HCT116 (cell line): ENCODE measurements at regions not wholly inside any gene's neighbourhood (a gene's known extent, or its start where the extent isn't known, plus 50 kb on each side); places are given as distances from the start of the nearest gene placed in this dataset.

Experiments used
- ATAC-seq: fragments of 200-7000 bp; cut with Tn5 transposase; 2 replicates; pipeline ENCODE4 v1.9.1; 2020; ENCODE audit warnings: mild to moderate bottlenecking, moderate library complexity
- BruUV-seq: library from RNA; stranded (reverse); fragments of 400-500 nt; replicated peaks from 2 replicates; lab custom pipeline; 2021; lab: Mats Ljungman, UMichigan
- CTCF ChIA-PET: fragments of 300-600 bp; sonication (Branson Sonifier 250); formaldehyde crosslinking; loops from one replicate; lab custom pipeline; 2021; ENCODE audit warnings: antibody characterized with exemption; lab: Charles Lee
- POLR2A ChIA-PET: fragments of 300-600, 350-600 bp; sonication (Branson Sonifier 250); formaldehyde crosslinking; loops from one replicate; lab custom pipeline; 2021; ENCODE audit warnings: antibody characterized with exemption; lab: Charles Lee
- RAD21 ChIA-PET, 2 experiments: fragments of 300-600 bp; sonication (Branson Sonifier 250); formaldehyde crosslinking; loops; one replicate each; lab custom pipeline; 2023; ENCODE audit warnings: low total read pairs in 2 of 2; ENCODE audit not compliant: uncharacterized antibody in 2 of 2, unreplicated experiment in 2 of 2, low non-redundant PET in 1 of 2; lab: Charles Lee
- DNase-seq: peaks from one replicate; pipeline ENCODE4 v3.0.0-alpha.2; 2010; ENCODE audit warnings: low read depth, low spot score
- H2AFZ ChIP-seq: fragments of 200-600 bp; shearing (Covaris generic), sonication (generic); 2 replicates; pipeline ENCODE4 v1.6.1; 2017; ENCODE audit warnings: low read depth, mixed run types, mixed read lengths, antibody characterized with exemption, low read length; ENCODE audit not compliant: poor library complexity, severe bottlenecking
- H3K27ac ChIP-seq: 2 replicates; pipeline ENCODE4 v1.5.1; 2012; ENCODE audit warnings: low read depth, low read length
- H3K27me3 ChIP-seq: fragments of 200-600 bp; sonication (generic); 2 replicates; pipeline ENCODE4 v1.6.1; 2016; ENCODE audit warnings: mixed run types, low read length, mixed read lengths; ENCODE audit not compliant: insufficient read depth
- H3K36me3 ChIP-seq, 2 experiments: fragments of 200-500 bp in 1 of 2; fragments of 200-600 bp in 1 of 2; sonication (Bioruptor generic) in 1 of 2; sonication (generic) in 1 of 2; 2 replicates each; pipeline versions ENCODE4 v1.5.1 to v1.6.1; 2014 to 2016; ENCODE audit warnings: low read length in 2 of 2, inconsistent platforms in 1 of 2, mixed read lengths in 1 of 2, mixed run types in 1 of 2; ENCODE audit not compliant: insufficient read depth in 2 of 2, control insufficient read depth in 1 of 2
- H3K4me1 ChIP-seq, 2 experiments: fragments of 200-600 bp in 1 of 2; sonication (generic) in 1 of 2; 2 replicates each; pipeline versions ENCODE4 v1.5.1 to v1.6.1; 2012 to 2017; ENCODE audit warnings: low read length in 2 of 2, inconsistent platforms in 1 of 2, mild to moderate bottlenecking in 1 of 2, mixed read lengths in 1 of 2, mixed run types in 1 of 2, moderate library complexity in 1 of 2; ENCODE audit not compliant: insufficient read depth in 2 of 2, control insufficient read depth in 1 of 2
- H3K4me2 ChIP-seq: fragments of 200-600 bp; sonication (generic); 2 replicates; pipeline ENCODE4 v1.6.1; 2017; ENCODE audit warnings: mixed run types, low read length, mixed read lengths
- H3K4me3 ChIP-seq, 2 experiments: fragments of 200-600 bp in 1 of 2; sonication (generic) in 1 of 2; replicated peaks in 1 of 2; 2 replicates each; pipeline ENCODE4 v1.5.1; 2011 to 2016; ENCODE audit warnings: low read length in 2 of 2, control low read depth in 1 of 2, low read depth in 1 of 2, mild to moderate bottlenecking in 1 of 2, mixed read lengths in 1 of 2, mixed run types in 1 of 2
- H3K79me2 ChIP-seq: fragments of 200-600 bp; sonication (generic); 2 replicates; pipeline ENCODE4 v1.6.1; 2017; ENCODE audit warnings: mild to moderate bottlenecking, mixed run types, low read length, moderate library complexity, mixed read lengths; ENCODE audit not compliant: insufficient read depth
- H3K9ac ChIP-seq: fragments of 200-600 bp; sonication (generic); 2 replicates; pipeline ENCODE4 v1.6.1; 2016; ENCODE audit warnings: low read length, mixed read lengths
- H3K9me2 ChIP-seq: fragments of 200-600 bp; sonication (generic), shearing (Covaris generic); 2 replicates; pipeline ENCODE4 v1.6.1; 2017; ENCODE audit warnings: mixed run types, mild to moderate bottlenecking, moderate library complexity; ENCODE audit not compliant: insufficient read depth
- H3K9me3 ChIP-seq, 2 experiments: fragments of 200-500 bp in 1 of 2; fragments of 200-600 bp in 1 of 2; sonication (Bioruptor generic) in 1 of 2; sonication (generic) in 1 of 2; 2 replicates each; pipeline ENCODE4 v1.6.1; 2014 to 2017; ENCODE audit warnings: low read length in 2 of 2, mixed read lengths in 2 of 2, inconsistent platforms in 1 of 2, low read depth in 1 of 2, mild to moderate bottlenecking in 1 of 2, mixed run types in 1 of 2, moderate library complexity in 1 of 2; ENCODE audit not compliant: control insufficient read depth in 1 of 2, insufficient read depth in 1 of 2
- H4K20me1 ChIP-seq: fragments of 200-600 bp; sonication (generic), shearing (Covaris generic); 2 replicates; pipeline ENCODE4 v1.6.1; 2017; ENCODE audit warnings: mixed run types, mild to moderate bottlenecking, moderate library complexity; ENCODE audit not compliant: insufficient read depth
- ATF3 ChIP-seq: IDR thresholded peaks from 2 replicates; pipeline ENCODE4 v1.6.1; 2012
- CBX3 ChIP-seq: IDR thresholded peaks from 2 replicates; pipeline ENCODE4 v1.6.1; 2012; ENCODE audit warnings: low read depth
- CEBPB ChIP-seq: IDR thresholded peaks from 2 replicates; pipeline ENCODE4 v1.6.1; 2012; ENCODE audit warnings: low read depth
- CTCF ChIP-seq, 3 experiments: fragments of 200-600 bp in 1 of 3; sonication (generic) in 1 of 3; IDR thresholded peaks in 2 of 3; conservative IDR thresholded peaks in 1 of 3; 2 replicates each; pipeline ENCODE4 v1.5.1; 2012 to 2017; ENCODE audit warnings: low read depth in 2 of 3, low read length in 2 of 3, antibody characterized with exemption in 1 of 3, borderline replicate concordance in 1 of 3, control low read depth in 1 of 3, mild to moderate bottlenecking in 1 of 3, mixed read lengths in 1 of 3, mixed run types in 1 of 3, moderate library complexity in 1 of 3; ENCODE audit not compliant: insufficient read depth in 1 of 3
- ELF1 ChIP-seq: IDR thresholded peaks from 2 replicates; pipeline ENCODE4 v1.6.1; 2012; ENCODE audit warnings: low read depth, borderline replicate concordance
- EZH2 ChIP-seq: fragments of 200-600 bp; sonication (generic); IDR thresholded peaks from 2 replicates; pipeline ENCODE4 v1.6.1; 2017; ENCODE audit warnings: antibody characterized with exemption, mixed run types
- EZH2phosphoT487 ChIP-seq: fragments of 200-600 bp; IDR thresholded peaks from 2 replicates; pipeline ENCODE4 v1.6.1; 2018; ENCODE audit warnings: antibody characterized with exemption, borderline replicate concordance
- FOSL1 ChIP-seq: IDR thresholded peaks from 2 replicates; pipeline ENCODE4 v1.6.1; 2012; ENCODE audit warnings: low read depth
- JUND ChIP-seq: IDR thresholded peaks from 2 replicates; pipeline ENCODE4 v1.6.1; 2012
- MAX ChIP-seq: IDR thresholded peaks from 2 replicates; pipeline ENCODE4 v1.6.1; 2012
- RAD21 ChIP-seq: IDR thresholded peaks from 2 replicates; pipeline ENCODE4 v1.6.1; 2012; ENCODE audit warnings: low read depth, mild to moderate bottlenecking
- REST ChIP-seq: IDR thresholded peaks from 2 replicates; pipeline ENCODE4 v1.6.1; 2012; ENCODE audit warnings: low read depth
- SIN3A ChIP-seq: IDR thresholded peaks from 2 replicates; pipeline ENCODE4 v1.6.1; 2012; ENCODE audit warnings: low read depth
- SP1 ChIP-seq: IDR thresholded peaks from 2 replicates; pipeline ENCODE4 v1.6.1; 2012; ENCODE audit warnings: low read depth
- SRF ChIP-seq: IDR thresholded peaks from 2 replicates; pipeline ENCODE4 v1.6.1; 2012; ENCODE audit warnings: low read depth
- TCF7L2 ChIP-seq: IDR thresholded peaks from 2 replicates; pipeline ENCODE4 v1.7.0; 2011; ENCODE audit warnings: borderline replicate concordance, inconsistent platforms; ENCODE audit not compliant: insufficient read depth, insufficient read length; ENCODE audit errors: extremely low read depth
- YY1 ChIP-seq: IDR thresholded peaks from 2 replicates; pipeline ENCODE4 v1.6.1; 2011; ENCODE audit warnings: low read length, low read depth, moderate library complexity, mild to moderate bottlenecking; ENCODE audit not compliant: insufficient replicate concordance; ENCODE audit errors: extremely low read depth
- ZBTB33 ChIP-seq: IDR thresholded peaks from 2 replicates; pipeline ENCODE4 v1.6.1; 2011; ENCODE audit warnings: mild to moderate bottlenecking, low read length, moderate library complexity; ENCODE audit not compliant: insufficient replicate concordance; ENCODE audit errors: extremely low read depth
- ZFX ChIP-seq: fragments of 450-650 bp; IDR thresholded peaks from 2 replicates; pipeline ENCODE4 v1.6.1; 2017
- ZNF274 ChIP-seq: fragments of 200-500 bp; sonication (Bioruptor generic); IDR thresholded peaks from 2 replicates; pipeline ENCODE4 v1.6.1; 2014; ENCODE audit warnings: mild to moderate bottlenecking, low read depth, low read length, inconsistent platforms
- intact Hi-C: fragments of 100-400 bp; cut with micrococcal nuclease; formaldehyde crosslinking; loops from 2 replicates; pipeline ENCODE4 v1.10.0; 2022

- intact Hi-C loops: no loop called here
- Histone ChIP-seq H3K4me2 (no peak overlapping the region), H3K27ac (no peak overlapping the region), H3K9me2 (no peaks in the 10 kb centered on the region), H3K4me3 (no peak overlapping the region), H3K4me1 (no peaks in the 10 kb centered on the region), H4K20me1 (no peaks in the 10 kb centered on the region), H3K27me3 (no peaks in the 10 kb centered on the region), H3K79me2 (no peaks in the 10 kb centered on the region), H3K36me3 (no peaks in the 10 kb centered on the region), H3K9me3 (no peaks in the 10 kb centered on the region), H2AFZ (no peak overlapping the region), H3K9ac (no peak overlapping the region)
- ATAC-seq: no peak
- no TSS peak for BruUV-seq
- TF ChIP-seq ZBTB33 (no peak), CBX3 (no peak), JUND (no peak), EZH2 (no peak), MAX (no peak), FOSL1 (no peak), ATF3 (no peak), REST (no peak), CTCF (IDR thresholded peaks at IDR 0.05 in 2 of 3, conservative IDR thresholded peaks at IDR 0.05 in 1 of 3; ENCODE audit: borderline replicate concordance in 1 of 3, insufficient read depth in 1 of 3, low read depth in 2 of 3, low read length in 2 of 3) (no peak), ZNF274 (no peak), CEBPB (no peak), TCF7L2 (no peak), SRF (no peak), SP1 (no peak), YY1 (no peak), SIN3A (no peak), EZH2phosphoT487 (no peak), ZFX (no peak), ELF1 (no peak), RAD21 (no peak)
- DNase-seq: no peak
- ChIA-PET RAD21 (no interaction called here), POLR2A (no interaction called here), CTCF (interaction anchor here (0.8 kb wide), 1 partner anchor 1057 kb away, joined by 3 read pairs; no protein-coding TSS in a partner anchor)
These were observed 374.6 kb upstream of the SYT1 start for GRCh38 chr12:78489990-78490389.
